22Rv1 (cell line): ENCODE measurements at regions not wholly inside any gene's neighbourhood (a gene's known extent, or its start where the extent isn't known, plus 50 kb on each side); places are given as distances from the start of the nearest gene placed in this dataset.
"Not testable (repeated sequence)": the region's sequence is repeated elsewhere in the genome, so short reads cannot be mapped to it uniquely, and the experiment has no call there.

ENCODE experiments used
- ZFX ChIP-seq: fragments of 450-650 bp; IDR thresholded peaks from 2 replicates; pipeline ENCODE4 v1.6.1; 2017; ENCODE audit warnings: antibody characterized with exemption, borderline replicate concordance
- TF ChIP-seq, protein P1 (sequence below): fragments of 450-650 bp; IDR thresholded peaks from 2 replicates; pipeline ENCODE4 v1.5.1; 2017; ENCODE audit warnings: mild to moderate bottlenecking

DNA sequence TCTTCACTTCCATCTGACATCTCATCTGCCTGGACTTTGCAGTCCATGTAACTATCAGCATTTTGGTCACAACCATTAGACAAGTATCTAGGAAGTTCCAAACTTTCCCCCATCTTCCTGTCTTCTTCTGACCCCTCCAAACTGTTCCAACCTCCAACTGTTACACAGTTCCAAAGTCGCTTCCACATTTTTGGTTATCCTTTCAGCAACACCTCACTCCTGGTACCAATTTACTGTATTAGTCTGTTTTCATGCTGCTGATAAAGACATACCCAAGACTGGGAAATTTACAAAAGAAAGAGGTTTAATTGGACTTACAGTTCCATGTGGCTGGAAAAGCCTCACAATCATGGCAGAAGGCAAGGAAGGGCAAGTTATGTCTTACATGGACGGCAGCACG is 143.4 kb upstream of the OR4E1 start:
- TF ChIP-seq, protein P1, sequence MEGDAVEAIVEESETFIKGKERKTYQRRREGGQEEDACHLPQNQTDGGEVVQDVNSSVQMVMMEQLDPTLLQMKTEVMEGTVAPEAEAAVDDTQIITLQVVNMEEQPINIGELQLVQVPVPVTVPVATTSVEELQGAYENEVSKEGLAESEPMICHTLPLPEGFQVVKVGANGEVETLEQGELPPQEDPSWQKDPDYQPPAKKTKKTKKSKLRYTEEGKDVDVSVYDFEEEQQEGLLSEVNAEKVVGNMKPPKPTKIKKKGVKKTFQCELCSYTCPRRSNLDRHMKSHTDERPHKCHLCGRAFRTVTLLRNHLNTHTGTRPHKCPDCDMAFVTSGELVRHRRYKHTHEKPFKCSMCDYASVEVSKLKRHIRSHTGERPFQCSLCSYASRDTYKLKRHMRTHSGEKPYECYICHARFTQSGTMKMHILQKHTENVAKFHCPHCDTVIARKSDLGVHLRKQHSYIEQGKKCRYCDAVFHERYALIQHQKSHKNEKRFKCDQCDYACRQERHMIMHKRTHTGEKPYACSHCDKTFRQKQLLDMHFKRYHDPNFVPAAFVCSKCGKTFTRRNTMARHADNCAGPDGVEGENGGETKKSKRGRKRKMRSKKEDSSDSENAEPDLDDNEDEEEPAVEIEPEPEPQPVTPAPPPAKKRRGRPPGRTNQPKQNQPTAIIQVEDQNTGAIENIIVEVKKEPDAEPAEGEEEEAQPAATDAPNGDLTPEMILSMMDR: not testable (repeated sequence)
- not testable (repeated sequence) for TF ChIP-seq ZFX
